Heart right ventricle (tissue), 16 donors: ENCODE measurements at regions not wholly inside any gene's neighbourhood (a gene's known extent, or its start where the extent isn't known, plus 50 kb on each side); places are given as distances from the start of the nearest gene placed in this dataset.
"Not testable (repeated sequence)": the region's sequence is repeated elsewhere in the genome, so short reads cannot be mapped to it uniquely, and the experiment has no call there.

Source experiments
- ATAC-seq, 8 donors: fragments of 200-7000 bp; cut with Tn5 transposase; one replicate each; pipeline ENCODE4 v1.9.1; 2020; ENCODE audit warnings: mild to moderate bottlenecking in 8 of 8, moderate library complexity in 8 of 8, moderate number of reproducible peaks in 1 of 8
- DNase-seq, 2 donors: peaks; one replicate each; pipeline ENCODE4 v3.0.0-alpha.2; 2020
- H3K27ac ChIP-seq, 10 donors: fragments of 200-600 bp; sonication (generic) in 2 of 10; one replicate each; pipeline versions ENCODE4 v1.5.0 to v1.8.0; 2020 to 2022; ENCODE audit warnings: mild to moderate bottlenecking in 3 of 10
- H3K27me3 ChIP-seq, 7 donors: fragments of 200-600 bp; one replicate each; pipeline ENCODE4 v1.8.0; 2021 to 2022; ENCODE audit warnings: mild to moderate bottlenecking in 2 of 7
- H3K36me3 ChIP-seq, 9 donors: fragments of 200-600 bp; sonication (generic) in 1 of 9; one replicate each; pipeline versions ENCODE4 v1.5.0 to v1.8.0; 2020 to 2022; ENCODE audit warnings: mild to moderate bottlenecking in 2 of 9
- H3K4me1 ChIP-seq, 9 donors: fragments of 200-600 bp; sonication (generic) in 1 of 9; one replicate each; pipeline versions ENCODE4 v1.5.0 to v1.8.0; 2020 to 2022; ENCODE audit warnings: mild to moderate bottlenecking in 4 of 9
- H3K4me3 ChIP-seq, 10 donors: fragments of 200-600 bp; sonication (generic) in 2 of 10; one replicate each; pipeline versions ENCODE4 v1.5.0 to v1.8.0; 2020 to 2022; ENCODE audit warnings: mild to moderate bottlenecking in 7 of 10, moderate library complexity in 2 of 10
- H3K9me3 ChIP-seq, 11 donors: fragments of 200-600 bp in 10 of 11; sonication (generic) in 2 of 11; one replicate each; pipeline versions ENCODE4 v1.5.0 to v1.8.0; 2013 to 2022; ENCODE audit warnings: mild to moderate bottlenecking in 2 of 11, control low read depth in 1 of 11, moderate library complexity in 1 of 11
- WGBS, 2 donors: extraction: QIAGEN DNeasy Blood & Tissue Kit; methylation state at CpG; one replicate each; pipeline ENCODE4 v1.1.7; 2013; ENCODE audit warnings: inconsistent platforms in 1 of 2; 5-methylcytosine and 5-hydroxymethylcytosine counted together
- intact Hi-C, 10 donors: fragments of 100-400 bp; cut with DNase I; formaldehyde crosslinking; loops; one replicate each; pipeline versions ENCODE4 v1.11.1 to v1.14.2; 2022
- TF ChIP-seq, protein P1 (sequence below), 9 donors: fragments of 200-600 bp; sonication (generic) in 2 of 9; IDR thresholded peaks; one replicate each; pipeline versions ENCODE4 v1.5.0 to v1.8.0; 2021 to 2022; ENCODE audit warnings: antibody characterized with exemption in 9 of 9, mild to moderate bottlenecking in 5 of 9, moderate library complexity in 1 of 9
- donor health status: Arrhythmogenic right ventricular cardiomyopathy.
- donor health status: ischemic (EF 13 %, LVEDD 7.1; RV severe dilation, severe dysfunction).
- donor health status: healthy with polysubstance abuse.
- donor health status: DM: no; HTN: yes; CAD: no.
- donor health status: DM: no; HTN: no; CAD: no.
- donor health status: ischemic (EF 25% LVEDD 6.9; RV normal size, moderate dysfunction).
- donor health status: ischemic (EF 25% LVEDD 5.7; RV mildly dilated, moderate dysfunction).
- donor health status: healthy.
- donor health status: DM: yes; HTN: yes; CAD: no.
- donor health status: Ischemic cardiomyopathy.
- donor health status: ischemic (EF 35%, LVEDD 5.7; RV mildly dilated, moderate dysfunction).
- donor health status: nonischemic (EF 11% LVEDD 7.7; RV severe dilation, severe dysfunction).
- donor health status: DM: yes; HTN: yes; CAD: no.
- donor health status: PGD.
- donor health status: ischemic (EF 29% LVEDD 5.4; RV normal size, mild dysfunction).
- donor health status: nonischemic (EF 23%, LVEDD 6.1; RV moderate dilation, normal function).

DNA sequence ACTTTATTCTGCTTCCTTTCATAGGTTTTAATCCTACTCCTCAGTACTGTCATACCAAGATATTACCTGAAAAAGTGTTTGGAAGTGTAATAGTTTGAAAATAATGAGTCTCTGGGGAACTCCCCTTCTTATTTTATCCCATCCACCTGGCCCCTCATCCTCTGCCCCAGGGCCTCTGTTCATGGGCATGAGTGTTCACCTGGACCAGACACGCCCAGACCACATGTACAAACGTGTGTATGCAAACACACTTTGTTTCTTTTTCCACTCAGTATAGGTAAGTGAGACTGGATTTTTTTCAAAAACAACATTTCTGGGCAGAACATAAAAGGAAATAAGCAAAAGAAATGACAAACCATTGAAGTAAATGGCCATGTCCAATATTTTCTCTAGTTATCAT lies 62.1 kb upstream of the THSD7B start:
- TF ChIP-seq, protein P1, sequence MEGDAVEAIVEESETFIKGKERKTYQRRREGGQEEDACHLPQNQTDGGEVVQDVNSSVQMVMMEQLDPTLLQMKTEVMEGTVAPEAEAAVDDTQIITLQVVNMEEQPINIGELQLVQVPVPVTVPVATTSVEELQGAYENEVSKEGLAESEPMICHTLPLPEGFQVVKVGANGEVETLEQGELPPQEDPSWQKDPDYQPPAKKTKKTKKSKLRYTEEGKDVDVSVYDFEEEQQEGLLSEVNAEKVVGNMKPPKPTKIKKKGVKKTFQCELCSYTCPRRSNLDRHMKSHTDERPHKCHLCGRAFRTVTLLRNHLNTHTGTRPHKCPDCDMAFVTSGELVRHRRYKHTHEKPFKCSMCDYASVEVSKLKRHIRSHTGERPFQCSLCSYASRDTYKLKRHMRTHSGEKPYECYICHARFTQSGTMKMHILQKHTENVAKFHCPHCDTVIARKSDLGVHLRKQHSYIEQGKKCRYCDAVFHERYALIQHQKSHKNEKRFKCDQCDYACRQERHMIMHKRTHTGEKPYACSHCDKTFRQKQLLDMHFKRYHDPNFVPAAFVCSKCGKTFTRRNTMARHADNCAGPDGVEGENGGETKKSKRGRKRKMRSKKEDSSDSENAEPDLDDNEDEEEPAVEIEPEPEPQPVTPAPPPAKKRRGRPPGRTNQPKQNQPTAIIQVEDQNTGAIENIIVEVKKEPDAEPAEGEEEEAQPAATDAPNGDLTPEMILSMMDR (IDR thresholded peaks at IDR 0.05): no peak
- ATAC-seq: no peak
- Histone ChIP-seq H3K36me3 (no peaks in the 10 kb centered on the region), H3K27me3 (no peaks in the 10 kb centered on the region), H3K9me3 (peaks cover 0 to 35% (median 0%) of the 10 kb centered on the region in 11 donors), H3K4me3 (no peak overlapping the region), H3K27ac (no peak overlapping the region), H3K4me1 (no peaks in the 10 kb centered on the region)
- WGBS, 2 donors: 63 to 67% methylated on average over 2 of the region's 2 CpGs
- no peak for DNase-seq
- intact Hi-C loops: no loop called here

DNA sequence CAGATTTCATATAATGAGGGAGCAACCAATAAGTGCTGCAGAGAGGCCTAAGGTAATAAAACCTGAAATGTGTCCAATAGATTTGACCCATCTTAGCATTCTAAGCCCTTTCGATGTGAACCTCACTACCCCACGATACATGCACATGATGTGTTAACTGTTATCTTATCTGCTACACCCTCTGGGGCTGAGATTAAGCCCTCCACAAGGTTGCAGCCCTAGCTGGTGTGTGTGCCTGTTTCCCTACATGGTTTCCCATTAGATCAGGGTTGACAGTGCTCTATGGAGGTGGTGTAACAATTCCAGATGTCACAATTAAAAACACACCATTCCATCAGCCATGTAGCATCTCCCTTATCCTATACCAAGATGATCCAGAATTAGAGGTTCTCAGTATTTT lies 68.9 kb upstream of the THSD7B start:
- no peaks in the 10 kb centered on the region for H3K4me1 ChIP-seq
- H3K9me3 ChIP-seq: peaks cover 0 to 25% (median 0%) of the 10 kb centered on the region in 11 donors
- 22% methylated on average over 2 of the region's 2 CpGs for WGBS, 2 donors
- H3K36me3 ChIP-seq: no peaks in the 10 kb centered on the region
- no peak overlapping the region for H3K27ac ChIP-seq
- TF ChIP-seq, protein P1 (IDR thresholded peaks at IDR 0.05): no peak
- H3K4me3 ChIP-seq: no peak overlapping the region
- no peak for DNase-seq
- ATAC-seq: no peak
- H3K27me3 ChIP-seq: peaks cover 0 to 5% (median 0%) of the 10 kb centered on the region in 7 donors
- intact Hi-C loops: no loop called here

DNA sequence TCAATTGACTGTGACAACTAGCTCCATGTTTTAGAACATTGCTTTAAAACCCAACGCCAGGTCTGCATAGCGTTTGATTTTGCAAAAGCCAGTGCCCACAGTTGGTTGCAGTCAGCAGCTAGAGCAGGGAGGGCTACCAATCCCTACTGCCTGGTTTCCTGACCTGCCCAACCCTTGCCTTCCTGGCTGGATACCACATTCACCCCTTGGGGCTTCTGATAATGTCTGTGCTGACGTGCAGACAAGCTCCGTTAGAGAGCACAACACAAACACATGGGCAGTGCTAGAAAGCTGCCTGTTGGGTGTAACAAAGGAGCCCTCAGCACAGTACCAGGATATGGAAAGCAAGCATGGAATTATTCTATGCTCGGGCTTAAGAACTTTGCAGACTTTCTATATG lies 71.4 kb upstream of the THSD7B start:
- no peak for ATAC-seq
- WGBS, 2 donors: 33 to 39% methylated on average over 5 of the region's 5 CpGs

DNA sequence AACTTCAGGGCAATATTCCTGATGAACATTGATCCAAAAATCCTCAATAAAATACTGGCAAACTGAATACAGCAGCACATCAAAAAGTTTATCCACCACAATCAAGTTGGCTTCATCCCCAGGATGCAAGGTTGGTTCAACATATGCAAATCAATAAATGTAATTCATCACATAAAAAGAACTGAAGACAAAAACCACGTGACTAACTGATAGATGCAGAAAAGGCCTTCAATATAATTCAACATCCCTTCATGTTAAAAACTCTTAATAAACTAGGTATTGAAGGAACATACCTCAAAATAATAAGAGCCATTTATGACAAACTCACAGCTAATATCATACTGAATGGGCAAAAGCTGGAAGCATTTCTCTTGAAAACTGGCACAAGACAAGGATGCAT lies 85.3 kb upstream of the THSD7B start:
- intact Hi-C loops, ATAC-seq: not testable (repeated sequence)

More for the DNA sequence above, 71.4 kb upstream of the THSD7B start:
- Histone ChIP-seq H3K9me3 (peaks cover 0 to 9% (median 0%) of the 10 kb centered on the region in 11 donors), H3K27ac (no peak overlapping the region), H3K4me3 (no peak overlapping the region), H3K36me3 (no peaks in the 10 kb centered on the region), H3K4me1 (no peaks in the 10 kb centered on the region), H3K27me3 (peaks cover 0 to 5% (median 0%) of the 10 kb centered on the region in 7 donors)
- intact Hi-C loops: no loop called here
- TF ChIP-seq, protein P1 (IDR thresholded peaks at IDR 0.05): no peak
- DNase-seq: no peak

DNA sequence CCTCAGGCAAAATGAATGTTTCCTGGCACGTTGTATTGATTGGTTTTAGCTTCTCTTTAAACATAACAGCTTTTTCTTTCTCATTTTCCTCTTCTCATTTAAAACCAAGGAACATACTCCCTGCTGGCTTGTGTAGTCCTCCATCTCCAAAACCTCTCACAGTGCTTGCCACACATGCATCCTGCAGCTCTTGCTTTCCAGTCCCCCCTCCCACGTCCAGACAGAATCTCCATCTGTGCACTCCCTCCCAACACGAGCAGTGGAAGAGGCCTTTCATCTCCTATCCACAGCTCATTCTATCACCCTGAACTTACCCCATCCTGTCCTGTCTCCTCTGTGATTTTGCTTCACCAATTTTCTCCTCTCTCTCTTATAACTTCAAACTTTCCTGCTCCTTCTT lies 99.6 kb upstream of the THSD7B start:
- ATAC-seq (peak in 1 of 8 donors; percentile 25), DNase-seq (no peak)
- TF ChIP-seq, protein P1 (IDR thresholded peaks at IDR 0.05): no peak
- 51 to 56% methylated on average over 3 of the region's 3 CpGs for WGBS, 2 donors
- no peaks in the 10 kb centered on the region for H3K27me3 ChIP-seq
- intact Hi-C loops: loop anchor here in 5 of 10 donors (10.0 kb wide), 1 partner anchor 241 kb away; no protein-coding TSS in a partner anchor
- H3K4me3 ChIP-seq: no peak overlapping the region
- no peaks in the 10 kb centered on the region for H3K4me1 ChIP-seq
- H3K36me3 ChIP-seq: no peaks in the 10 kb centered on the region
- no peaks in the 10 kb centered on the region for H3K9me3 ChIP-seq
- no peak overlapping the region for H3K27ac ChIP-seq

More for the DNA sequence above, 85.3 kb upstream of the THSD7B start:
- not testable (repeated sequence) for H3K4me3 ChIP-seq, H3K36me3 ChIP-seq, H3K4me1 ChIP-seq, DNase-seq, H3K27me3 ChIP-seq, H3K27ac ChIP-seq
- 31 to 32% methylated on average over 1 of the region's 1 CpG for WGBS, 2 donors
- peaks cover 0 to 33% (median 8%) of the 10 kb centered on the region in 11 donors for H3K9me3 ChIP-seq
